ENCODE measurements at regions not wholly inside any gene's neighbourhood (a gene's known extent, or its start where the extent isn't known, plus 50 kb on each side); places are given as distances from the start of the nearest gene placed in this dataset.

DNA sequence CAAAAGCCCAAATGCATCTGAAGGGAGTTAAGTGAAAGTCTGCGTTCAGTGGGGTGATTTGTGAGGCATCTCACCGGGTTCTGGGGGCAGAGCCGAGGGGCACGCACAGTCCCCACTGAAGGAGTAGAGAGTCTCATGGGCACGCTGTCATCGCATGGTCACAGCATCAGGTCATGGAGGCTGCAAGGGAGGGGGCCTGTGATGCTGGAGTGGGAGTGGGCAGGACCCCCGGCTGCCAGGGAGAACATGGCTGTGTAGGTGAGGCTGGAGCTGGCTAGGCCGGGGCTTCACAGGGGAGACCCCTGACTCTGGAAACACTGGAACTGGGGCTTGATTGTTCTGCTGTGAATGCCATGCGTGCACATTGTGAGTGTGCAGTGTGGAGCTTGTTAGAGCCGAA, 360.5 kb downstream of the IRX2 start:
- TF ChIP-seq, protein P1, sequence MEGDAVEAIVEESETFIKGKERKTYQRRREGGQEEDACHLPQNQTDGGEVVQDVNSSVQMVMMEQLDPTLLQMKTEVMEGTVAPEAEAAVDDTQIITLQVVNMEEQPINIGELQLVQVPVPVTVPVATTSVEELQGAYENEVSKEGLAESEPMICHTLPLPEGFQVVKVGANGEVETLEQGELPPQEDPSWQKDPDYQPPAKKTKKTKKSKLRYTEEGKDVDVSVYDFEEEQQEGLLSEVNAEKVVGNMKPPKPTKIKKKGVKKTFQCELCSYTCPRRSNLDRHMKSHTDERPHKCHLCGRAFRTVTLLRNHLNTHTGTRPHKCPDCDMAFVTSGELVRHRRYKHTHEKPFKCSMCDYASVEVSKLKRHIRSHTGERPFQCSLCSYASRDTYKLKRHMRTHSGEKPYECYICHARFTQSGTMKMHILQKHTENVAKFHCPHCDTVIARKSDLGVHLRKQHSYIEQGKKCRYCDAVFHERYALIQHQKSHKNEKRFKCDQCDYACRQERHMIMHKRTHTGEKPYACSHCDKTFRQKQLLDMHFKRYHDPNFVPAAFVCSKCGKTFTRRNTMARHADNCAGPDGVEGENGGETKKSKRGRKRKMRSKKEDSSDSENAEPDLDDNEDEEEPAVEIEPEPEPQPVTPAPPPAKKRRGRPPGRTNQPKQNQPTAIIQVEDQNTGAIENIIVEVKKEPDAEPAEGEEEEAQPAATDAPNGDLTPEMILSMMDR (conservative IDR thresholded peaks at IDR 0.05; ENCODE audit: low read depth, low read length) = no peak
- no peak for TF ChIP-seq EZH2 (IDR thresholded peaks at IDR 0.05; ENCODE audit: low read length, unreplicated experiment)
- no peak for TF ChIP-seq EZH2phosphoT487 (IDR thresholded peaks at IDR 0.05; ENCODE audit: borderline replicate concordance, low read length)
